WTC11 (cell line): ENCODE measurements at regions not wholly inside any gene's neighbourhood (a gene's known extent, or its start where the extent isn't known, plus 50 kb on each side); places are given as distances from the start of the nearest gene placed in this dataset.

Experiments
- GABPB1 ChIP-seq: sonication (generic); formaldehyde crosslinking; IDR thresholded peaks from 2 replicates; pipeline ENCODE4 v1.8.1; 2023; ENCODE audit warnings: mild to moderate bottlenecking, missing genetic modification reagents
- SP1 ChIP-seq: sonication (generic); formaldehyde crosslinking; conservative IDR thresholded peaks from 2 replicates; pipeline ENCODE4 v1.8.1; 2022; ENCODE audit warnings: missing genetic modification reagents
- TCF7 ChIP-seq: sonication (generic); formaldehyde crosslinking; IDR thresholded peaks from 2 replicates; pipeline ENCODE4 v1.8.0; 2022; ENCODE audit warnings: mild to moderate bottlenecking, low read depth, missing genetic modification reagents, moderate library complexity
- ZNF317 ChIP-seq: sonication (generic); formaldehyde crosslinking; IDR thresholded peaks from 2 replicates; pipeline ENCODE4 v1.8.1; 2023; ENCODE audit warnings: low read depth, mild to moderate bottlenecking, moderate library complexity, missing genetic modification reagents, borderline replicate concordance
- TF ChIP-seq, protein P1 (sequence below): sonication (generic); formaldehyde crosslinking; IDR thresholded peaks from 2 replicates; pipeline ENCODE4 v1.8.0; 2022; ENCODE audit warnings: mild to moderate bottlenecking, missing genetic modification reagents
- TF ChIP-seq, protein P2 (sequence below): fragments of 200-600 bp; IDR thresholded peaks from 2 replicates; pipeline ENCODE4 v1.8.0; 2022; ENCODE audit warnings: antibody characterized with exemption

DNA sequence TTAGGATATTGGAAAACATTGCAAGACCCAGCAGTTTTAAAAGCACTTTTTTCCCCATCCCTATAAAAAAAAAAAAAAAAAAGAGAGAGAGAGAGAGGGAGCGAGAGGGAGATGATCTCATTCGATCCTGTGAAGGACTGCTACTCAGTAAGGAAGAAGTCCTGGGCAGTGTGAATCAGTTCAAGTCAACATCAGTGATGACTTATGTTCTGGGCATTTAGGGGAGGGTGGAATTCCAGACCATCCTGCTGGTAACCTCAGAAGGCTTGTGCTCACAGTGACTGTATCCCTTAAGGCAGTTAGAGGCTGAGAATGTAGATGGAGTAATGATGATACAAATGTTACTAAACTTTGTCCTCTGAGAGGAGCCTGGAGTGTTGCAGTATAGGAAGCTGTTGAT lies 151.4 kb downstream of the TGFB2 start:
- TF ChIP-seq SP1 (no peak), TCF7 (CRISPR knock-in tag) (no peak), GABPB1 (CRISPR knock-in tag) (no peak), ZNF317 (CRISPR knock-in tag) (no peak)
- TF ChIP-seq, protein P1, sequence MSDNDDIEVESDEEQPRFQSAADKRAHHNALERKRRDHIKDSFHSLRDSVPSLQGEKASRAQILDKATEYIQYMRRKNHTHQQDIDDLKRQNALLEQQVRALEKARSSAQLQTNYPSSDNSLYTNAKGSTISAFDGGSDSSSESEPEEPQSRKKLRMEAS: no peak
- TF ChIP-seq, protein P2, sequence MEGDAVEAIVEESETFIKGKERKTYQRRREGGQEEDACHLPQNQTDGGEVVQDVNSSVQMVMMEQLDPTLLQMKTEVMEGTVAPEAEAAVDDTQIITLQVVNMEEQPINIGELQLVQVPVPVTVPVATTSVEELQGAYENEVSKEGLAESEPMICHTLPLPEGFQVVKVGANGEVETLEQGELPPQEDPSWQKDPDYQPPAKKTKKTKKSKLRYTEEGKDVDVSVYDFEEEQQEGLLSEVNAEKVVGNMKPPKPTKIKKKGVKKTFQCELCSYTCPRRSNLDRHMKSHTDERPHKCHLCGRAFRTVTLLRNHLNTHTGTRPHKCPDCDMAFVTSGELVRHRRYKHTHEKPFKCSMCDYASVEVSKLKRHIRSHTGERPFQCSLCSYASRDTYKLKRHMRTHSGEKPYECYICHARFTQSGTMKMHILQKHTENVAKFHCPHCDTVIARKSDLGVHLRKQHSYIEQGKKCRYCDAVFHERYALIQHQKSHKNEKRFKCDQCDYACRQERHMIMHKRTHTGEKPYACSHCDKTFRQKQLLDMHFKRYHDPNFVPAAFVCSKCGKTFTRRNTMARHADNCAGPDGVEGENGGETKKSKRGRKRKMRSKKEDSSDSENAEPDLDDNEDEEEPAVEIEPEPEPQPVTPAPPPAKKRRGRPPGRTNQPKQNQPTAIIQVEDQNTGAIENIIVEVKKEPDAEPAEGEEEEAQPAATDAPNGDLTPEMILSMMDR: no peak
